HEK293 (cell line): ENCODE measurements at regions not wholly inside any gene's neighbourhood (a gene's known extent, or its start where the extent isn't known, plus 50 kb on each side); places are given as distances from the start of the nearest gene placed in this dataset.

ENCODE experiments used
- CTCF ChIA-PET: fragments of 350-600 bp; formaldehyde crosslinking; extraction: SDS; loops from one replicate; lab custom pipeline; 2021; ENCODE audit warnings: antibody characterized with exemption; lab: Yijun Ruan, JAX
- POLR2A ChIA-PET: fragments of 300-600 bp; formaldehyde crosslinking; extraction: SDS; loops from one replicate; lab custom pipeline; 2020; ENCODE audit warnings: antibody characterized with exemption, inconsistent platforms; lab: Yijun Ruan, JAX
- H3K27ac ChIP-seq: fragments of 200-500 bp; sonication (Bioruptor generic); 2 replicates; pipeline ENCODE4 v1.5.1; 2014; ENCODE audit warnings: low read depth, low read length, control low read depth, inconsistent platforms; ENCODE audit errors: extremely low read depth
- H3K36me3 ChIP-seq, 2 experiments: fragments of 200-500 bp in 1 of 2; sonication (Bioruptor generic) in 1 of 2; 1 replicate in 1 of 2; 2 replicates in 1 of 2; pipeline ENCODE4 v1.5.1; 2014 to 2017; ENCODE audit warnings: inconsistent platforms in 2 of 2, low read length in 2 of 2; ENCODE audit not compliant: control insufficient read depth in 2 of 2, insufficient read depth in 1 of 2
- H3K4me1 ChIP-seq: fragments of 200-500 bp; sonication (Bioruptor generic); 2 replicates; pipeline ENCODE4 v1.5.1; 2014; ENCODE audit warnings: mild to moderate bottlenecking, low read length, inconsistent platforms; ENCODE audit not compliant: control insufficient read depth, insufficient read depth
- H3K4me3 ChIP-seq: 2 replicates; pipeline ENCODE4 v1.5.1; 2011; ENCODE audit warnings: low read depth, mild to moderate bottlenecking, control low read depth, low read length, moderate library complexity
- H3K9me3 ChIP-seq: fragments of 200-500 bp; sonication (Bioruptor generic); 2 replicates; pipeline ENCODE4 v1.5.1; 2014; ENCODE audit warnings: low read depth, low read length, inconsistent platforms; ENCODE audit not compliant: control insufficient read depth, insufficient read depth
- BCL11A ChIP-seq: fragments of 450-650 bp; formaldehyde crosslinking; IDR thresholded peaks from 2 replicates; pipeline ENCODE4 v1.5.1; 2016; ENCODE audit warnings: low read depth, missing biosample characterization, missing genetic modification characterization
- ELK4 ChIP-seq: IDR thresholded peaks from 2 replicates; pipeline ENCODE4 v1.6.1; 2011; ENCODE audit warnings: mild to moderate bottlenecking, low read depth, low read length, borderline replicate concordance
- HOXA7 ChIP-seq: sonication (generic); formaldehyde crosslinking; IDR thresholded peaks from 2 replicates; pipeline ENCODE4 v1.8.1; 2022; ENCODE audit warnings: missing genetic modification reagents, borderline replicate concordance
- KLF16 ChIP-seq: fragments of 450-650 bp; formaldehyde crosslinking; IDR thresholded peaks from 2 replicates; pipeline ENCODE4 v1.5.1; 2017; ENCODE audit warnings: missing biosample characterization, missing genetic modification characterization
- KLF8 ChIP-seq: fragments of 450-650 bp; formaldehyde crosslinking; IDR thresholded peaks from 2 replicates; pipeline ENCODE4 v1.5.1; 2016; ENCODE audit warnings: missing biosample characterization, missing genetic modification characterization
- KLF9 ChIP-seq: fragments of 450-650 bp; formaldehyde crosslinking; IDR thresholded peaks from 2 replicates; pipeline ENCODE4 v1.5.1; 2016; ENCODE audit warnings: missing biosample characterization, missing genetic modification characterization, low read depth
- SETDB1 ChIP-seq: IDR thresholded peaks from one replicate; pipeline ENCODE4 v1.6.1; 2017; ENCODE audit warnings: mild to moderate bottlenecking, low read length, moderate library complexity, mixed read lengths; ENCODE audit not compliant: insufficient read length
- SP7 ChIP-seq: fragments of 450-650 bp; formaldehyde crosslinking; IDR thresholded peaks from 2 replicates; pipeline ENCODE4 v1.5.1; 2016; ENCODE audit warnings: missing biosample characterization, missing genetic modification characterization
- TCF7L2 ChIP-seq: IDR thresholded peaks from 2 replicates; pipeline ENCODE4 v1.6.1; 2011; ENCODE audit warnings: low read depth, mild to moderate bottlenecking, inconsistent platforms, low read length, moderate library complexity, borderline replicate concordance
- ZBTB8A ChIP-seq: fragments of 450-650 bp; formaldehyde crosslinking; IDR thresholded peaks from 2 replicates; pipeline ENCODE4 v1.5.1; 2016; ENCODE audit warnings: missing biosample characterization, missing genetic modification characterization
- ZNF10 ChIP-seq: fragments of 450-650 bp; formaldehyde crosslinking; IDR thresholded peaks from 2 replicates; pipeline ENCODE4 v1.5.1; 2017; ENCODE audit warnings: missing biosample characterization, missing genetic modification characterization
- ZNF211 ChIP-seq: fragments of 450-650 bp; formaldehyde crosslinking; IDR thresholded peaks from 2 replicates; pipeline ENCODE4 v1.5.1; 2016; ENCODE audit warnings: low read depth, missing biosample characterization, missing genetic modification characterization
- ZNF23 ChIP-seq: fragments of 450-650 bp; formaldehyde crosslinking; IDR thresholded peaks from 2 replicates; pipeline ENCODE4 v1.5.1; 2016; ENCODE audit warnings: missing biosample characterization, missing genetic modification characterization, borderline replicate concordance
- ZNF26 ChIP-seq: fragments of 450-650 bp; formaldehyde crosslinking; IDR thresholded peaks from 2 replicates; pipeline ENCODE4 v1.5.1; 2016; ENCODE audit warnings: missing biosample characterization, missing genetic modification characterization
- ZNF366 ChIP-seq: fragments of 450-650 bp; formaldehyde crosslinking; conservative IDR thresholded peaks from 2 replicates; pipeline ENCODE4 v1.5.1; 2016; ENCODE audit warnings: missing biosample characterization, missing genetic modification characterization
- ZNF404 ChIP-seq: fragments of 450-650 bp; formaldehyde crosslinking; IDR thresholded peaks from 2 replicates; pipeline ENCODE4 v1.5.1; 2017; ENCODE audit warnings: missing biosample characterization, missing genetic modification characterization
- ZNF513 ChIP-seq: fragments of 450-650 bp; IDR thresholded peaks from 2 replicates; pipeline ENCODE4 v1.5.1; 2018; ENCODE audit warnings: missing biosample characterization, missing genetic modification characterization
- ZNF514 ChIP-seq: fragments of 450-650 bp; formaldehyde crosslinking; IDR thresholded peaks from 2 replicates; pipeline ENCODE4 v1.5.1; 2016; ENCODE audit warnings: missing biosample characterization, missing genetic modification characterization
- ZNF529 ChIP-seq: fragments of 450-650 bp; formaldehyde crosslinking; IDR thresholded peaks from 2 replicates; pipeline ENCODE4 v1.5.1; 2017; ENCODE audit warnings: missing genetic modification characterization, missing biosample characterization; ENCODE audit not compliant: insufficient replicate concordance
- ZNF544 ChIP-seq: fragments of 450-650 bp; formaldehyde crosslinking; IDR thresholded peaks from 2 replicates; pipeline ENCODE4 v1.5.0; 2017; ENCODE audit warnings: missing biosample characterization, missing genetic modification characterization
- ZNF76 ChIP-seq: fragments of 450-650 bp; formaldehyde crosslinking; IDR thresholded peaks from 2 replicates; pipeline ENCODE4; 2016; ENCODE audit warnings: low read depth, missing biosample characterization, missing genetic modification characterization, borderline replicate concordance
- ZNF777 ChIP-seq: fragments of 450-650 bp; formaldehyde crosslinking; IDR thresholded peaks from 2 replicates; pipeline ENCODE4 v1.5.1; 2017; ENCODE audit warnings: missing biosample characterization, missing genetic modification characterization, borderline replicate concordance
- ZNF785 ChIP-seq: fragments of 450-650 bp; formaldehyde crosslinking; IDR thresholded peaks from 2 replicates; pipeline ENCODE4 v1.5.1; 2016; ENCODE audit warnings: missing biosample characterization, missing genetic modification characterization
- ZNF830 ChIP-seq: fragments of 450-650 bp; IDR thresholded peaks from 2 replicates; pipeline ENCODE4 v1.5.0; 2018; ENCODE audit warnings: missing biosample characterization, missing genetic modification characterization, low read depth, mild to moderate bottlenecking, moderate library complexity
- ZNF837 ChIP-seq: fragments of 450-650 bp; formaldehyde crosslinking; IDR thresholded peaks from 2 replicates; pipeline ENCODE4 v1.5.1; 2016; ENCODE audit warnings: missing biosample characterization, missing genetic modification characterization
- TF ChIP-seq, protein P1 (sequence below): fragments of 450-650 bp; formaldehyde crosslinking; IDR thresholded peaks from 2 replicates; pipeline ENCODE4 v1.5.1; 2017; ENCODE audit warnings: missing biosample characterization, missing genetic modification characterization

GRCh38 chr6:103001724-103002123 is 1608.2 kb downstream of the GRIK2 start (continued):
- TF ChIP-seq ZNF529 (tag by site-specific recombination) = no peak
- TF ChIP-seq ZNF837 (tag by site-specific recombination) = no peak
- TF ChIP-seq KLF8 = no peak
- TF ChIP-seq SP7 (tag by site-specific recombination) = no peak
- no peak for TF ChIP-seq ZNF10 (tag by site-specific recombination)
- TF ChIP-seq, all 188 proteins: peak for 0

GRCh38 chr6:103000688-103001087 is 1607.2 kb downstream of the GRIK2 start:
- no peak overlapping the region for H3K4me3 ChIP-seq
- H3K27ac ChIP-seq = no peak overlapping the region
- POLR2A ChIA-PET = no interaction called here
- TF ChIP-seq ELK4 = no peak
- TF ChIP-seq HOXA7 (CRISPR knock-in tag) = no peak
- TF ChIP-seq SETDB1 = no peak
- TF ChIP-seq ZNF23 (tag by site-specific recombination) = no peak
- no peak for TF ChIP-seq ZNF514
- TF ChIP-seq ZNF76 (tag by site-specific recombination) = no peak
- no peak for TF ChIP-seq ZNF785 (tag by site-specific recombination)
- TF ChIP-seq ZNF211 (tag by site-specific recombination) = no peak
- TF ChIP-seq, all 188 proteins: peak for 0
- H3K36me3 ChIP-seq = no peaks in the 10 kb centered on the region
- CTCF ChIA-PET = no interaction called here
- H3K9me3 ChIP-seq = no peaks in the 10 kb centered on the region
- no peaks in the 10 kb centered on the region for H3K4me1 ChIP-seq

DNA sequence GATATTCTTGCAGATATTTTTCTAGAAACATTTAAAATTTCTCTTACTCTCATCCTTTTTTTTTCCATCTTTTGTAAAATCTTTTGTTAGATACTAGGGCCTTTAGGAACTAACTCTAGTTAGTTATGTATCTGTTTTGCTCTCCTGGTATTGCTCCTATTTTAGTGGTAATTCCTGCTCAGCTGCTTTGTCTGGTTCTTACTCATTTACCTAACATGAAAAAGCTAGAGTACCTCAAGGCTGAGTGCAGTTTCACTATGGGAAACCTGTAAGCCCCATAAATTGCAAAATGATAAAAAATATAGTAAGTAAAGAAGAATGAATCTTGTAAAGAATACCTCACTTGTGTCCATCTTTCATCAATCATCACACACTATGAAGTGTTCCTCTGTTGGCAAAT is 1602.0 kb downstream of the GRIK2 start:
- ChIA-PET POLR2A (no interaction called here), CTCF (interaction anchor here (0.6 kb wide), 1 partner anchor 1531 kb away, joined by 3 read pairs; no protein-coding TSS in a partner anchor)
- Histone ChIP-seq H3K4me3 (no peak overlapping the region), H3K4me1 (no peaks in the 10 kb centered on the region), H3K36me3 (no peaks in the 10 kb centered on the region), H3K27ac (no peak overlapping the region), H3K9me3 (no peaks in the 10 kb centered on the region)
- TF ChIP-seq ZNF404 (tag by site-specific recombination) (no peak), ZNF830 (tag by site-specific recombination) (no peak), ZNF26 (tag by site-specific recombination) (no peak), ZNF544 (tag by site-specific recombination) (no peak), KLF9 (tag by site-specific recombination) (no peak), ZBTB8A (tag by site-specific recombination) (no peak), ZNF777 (tag by site-specific recombination) (no peak), BCL11A (tag by site-specific recombination) (no peak), ZNF513 (tag by site-specific recombination) (no peak), ZNF366 (tag by site-specific recombination) (no peak), TCF7L2 (no peak), KLF16 (no peak)
- TF ChIP-seq, protein P1, sequence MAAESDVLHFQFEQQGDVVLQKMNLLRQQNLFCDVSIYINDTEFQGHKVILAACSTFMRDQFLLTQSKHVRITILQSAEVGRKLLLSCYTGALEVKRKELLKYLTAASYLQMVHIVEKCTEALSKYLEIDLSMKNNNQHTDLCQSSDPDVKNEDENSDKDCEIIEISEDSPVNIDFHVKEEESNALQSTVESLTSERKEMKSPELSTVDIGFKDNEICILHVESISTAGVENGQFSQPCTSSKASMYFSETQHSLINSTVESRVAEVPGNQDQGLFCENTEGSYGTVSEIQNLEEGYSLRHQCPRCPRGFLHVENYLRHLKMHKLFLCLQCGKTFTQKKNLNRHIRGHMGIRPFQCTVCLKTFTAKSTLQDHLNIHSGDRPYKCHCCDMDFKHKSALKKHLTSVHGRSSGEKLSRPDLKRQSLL (tag by site-specific recombination) = no peak
